Eye (tissue), 1 donor: ENCODE measurements at regions not wholly inside any gene's neighbourhood (a gene's known extent, or its start where the extent isn't known, plus 50 kb on each side); places are given as distances from the start of the nearest gene placed in this dataset.

Experiments
- DNase-seq: peaks from one replicate; pipeline ENCODE4 v3.0.0-alpha.2; 2015

DNA sequence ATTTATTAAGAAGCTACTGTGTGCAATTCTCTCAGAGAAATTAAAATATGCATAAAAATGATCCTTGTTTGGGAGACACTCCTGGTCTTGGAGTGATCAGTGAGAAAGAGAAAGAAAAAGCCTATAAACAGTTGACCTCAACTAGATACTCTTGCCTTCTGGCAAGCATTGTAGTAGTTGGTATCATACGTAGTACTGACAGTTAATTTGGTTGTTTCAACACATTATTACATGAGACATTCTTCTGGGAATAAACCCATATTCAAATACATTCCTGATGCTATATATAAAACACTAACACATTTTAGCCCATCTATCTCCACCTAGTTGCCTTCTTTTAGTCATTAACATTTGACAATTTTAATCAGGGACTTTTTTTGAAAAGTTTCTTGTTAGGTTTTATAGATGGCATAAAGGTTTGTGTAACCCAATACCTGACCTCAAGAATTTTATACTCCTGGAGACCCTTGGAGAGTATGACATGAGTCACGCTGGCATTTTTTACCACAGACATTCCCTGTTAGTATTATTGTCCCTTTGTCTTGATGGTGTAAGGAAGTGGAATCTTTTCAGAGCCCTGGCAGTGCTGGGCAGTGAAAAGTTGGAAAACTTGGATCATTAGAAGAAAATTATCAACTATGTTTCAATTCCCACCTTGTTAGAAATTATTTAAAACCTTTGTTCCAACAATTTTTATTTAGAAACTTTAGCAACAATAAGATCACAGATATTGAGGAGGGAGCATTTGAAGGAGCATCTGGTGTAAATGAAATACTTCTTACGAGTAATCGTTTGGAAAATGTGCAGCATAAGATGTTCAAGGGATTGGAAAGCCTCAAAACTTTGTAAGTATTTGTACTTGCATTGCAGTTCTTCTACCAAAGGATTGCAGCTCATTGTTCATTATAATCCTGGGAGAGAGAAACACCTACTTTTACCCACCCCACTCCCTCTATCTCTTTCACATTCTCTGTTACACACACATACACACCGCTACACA is 167.1 kb upstream of the PACRGL start:
- DNase-seq, result no peak

DNA sequence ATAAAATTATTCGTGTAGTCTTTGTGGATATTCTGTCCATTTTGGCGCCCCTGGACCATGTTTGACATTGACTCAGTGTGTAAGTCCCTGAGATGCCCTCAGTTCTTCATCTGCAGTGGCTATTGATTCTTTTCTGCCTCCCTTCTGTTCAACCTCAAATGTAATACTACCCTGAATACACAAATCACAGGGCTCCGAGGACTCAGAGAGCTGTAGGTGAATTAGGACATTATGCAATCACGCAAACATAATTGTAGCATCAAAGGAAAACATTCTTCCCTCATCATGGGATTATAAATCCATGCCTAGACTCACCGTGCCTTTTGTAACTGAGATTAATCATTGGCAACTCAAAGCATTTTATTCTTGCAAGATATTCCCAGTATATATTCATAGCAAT is 161.4 kb upstream of the PACRGL start:
- DNase-seq, result no peak

DNA sequence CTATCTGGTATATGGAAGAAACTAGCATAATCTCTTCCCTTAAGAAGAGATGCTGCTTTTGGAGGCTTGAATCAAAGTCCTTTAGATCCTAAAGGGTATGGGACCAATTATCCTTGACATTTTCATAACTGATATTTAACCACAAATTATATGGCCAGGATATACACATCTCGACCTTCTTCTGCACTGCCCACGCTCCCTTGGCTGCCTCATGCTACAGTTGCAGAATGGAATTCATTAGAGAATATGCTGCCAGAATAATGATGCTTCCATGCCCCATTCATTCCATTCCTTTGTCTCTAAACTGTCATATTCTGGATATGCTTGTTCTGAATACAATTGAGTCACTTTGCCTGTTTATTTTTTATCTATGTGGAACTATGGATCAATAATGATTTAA is 157.1 kb upstream of the PACRGL start:
- DNase-seq, result no peak

DNA sequence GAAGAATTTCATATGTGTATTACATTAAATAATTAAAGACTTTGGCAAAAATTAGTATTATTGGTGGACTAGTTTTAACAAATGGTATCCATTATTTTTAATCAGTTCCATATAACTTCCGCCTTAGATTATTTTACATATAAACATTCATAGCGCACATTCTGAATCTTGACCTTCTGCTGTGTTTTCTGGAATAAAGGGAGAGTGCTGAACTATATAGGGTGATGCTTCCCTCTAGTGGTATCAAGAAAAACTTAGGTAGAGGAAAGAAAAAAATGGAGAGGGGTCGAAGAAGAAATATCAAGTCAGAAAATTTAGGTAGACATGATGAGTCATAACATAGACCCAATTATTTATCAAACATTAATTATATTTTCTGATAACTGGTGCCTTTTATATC is 155.6 kb upstream of the PACRGL start:
- DNase-seq, result peak; percentile 73

DNA sequence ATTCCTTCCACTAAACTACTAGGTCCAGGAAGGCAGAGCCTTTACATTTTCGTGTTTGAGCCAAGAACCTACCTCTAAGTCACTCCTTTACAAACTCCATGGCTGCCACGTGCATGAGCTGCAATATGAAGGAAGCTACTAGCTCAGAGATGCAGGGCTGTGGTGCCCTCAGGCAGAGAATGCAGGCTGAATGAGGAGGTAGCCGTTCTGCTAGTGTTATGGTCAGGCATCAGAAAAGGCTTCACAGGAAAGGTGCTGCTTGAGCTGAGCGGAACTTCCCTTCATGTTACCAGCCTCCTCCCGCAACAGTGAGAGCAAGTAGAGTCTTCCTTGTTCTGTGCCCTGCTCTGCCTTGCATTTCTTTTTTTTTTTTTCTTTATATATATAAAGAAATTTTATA is 148.3 kb upstream of the PACRGL start:
- no peak for DNase-seq

DNA sequence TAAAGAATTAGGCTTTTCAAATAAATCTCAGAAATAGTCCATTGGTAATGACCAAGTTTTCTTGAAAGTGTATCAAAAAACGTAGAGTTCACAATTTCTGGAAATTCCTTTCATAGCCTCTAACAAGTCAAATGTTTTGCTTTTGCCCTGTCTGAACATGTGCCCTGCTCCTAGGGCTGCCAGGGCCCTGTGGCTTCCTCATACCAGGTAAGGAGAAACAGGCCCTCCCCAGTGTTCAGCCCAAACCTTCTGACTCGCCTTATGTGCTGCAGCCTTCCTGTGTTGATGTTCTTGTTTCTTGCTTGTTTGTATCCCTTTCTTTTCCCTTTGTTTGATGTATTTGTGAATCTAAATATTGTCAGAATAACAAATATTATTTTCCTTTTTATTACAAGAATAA is 146.1 kb upstream of the PACRGL start:
- DNase-seq, result no peak

DNA sequence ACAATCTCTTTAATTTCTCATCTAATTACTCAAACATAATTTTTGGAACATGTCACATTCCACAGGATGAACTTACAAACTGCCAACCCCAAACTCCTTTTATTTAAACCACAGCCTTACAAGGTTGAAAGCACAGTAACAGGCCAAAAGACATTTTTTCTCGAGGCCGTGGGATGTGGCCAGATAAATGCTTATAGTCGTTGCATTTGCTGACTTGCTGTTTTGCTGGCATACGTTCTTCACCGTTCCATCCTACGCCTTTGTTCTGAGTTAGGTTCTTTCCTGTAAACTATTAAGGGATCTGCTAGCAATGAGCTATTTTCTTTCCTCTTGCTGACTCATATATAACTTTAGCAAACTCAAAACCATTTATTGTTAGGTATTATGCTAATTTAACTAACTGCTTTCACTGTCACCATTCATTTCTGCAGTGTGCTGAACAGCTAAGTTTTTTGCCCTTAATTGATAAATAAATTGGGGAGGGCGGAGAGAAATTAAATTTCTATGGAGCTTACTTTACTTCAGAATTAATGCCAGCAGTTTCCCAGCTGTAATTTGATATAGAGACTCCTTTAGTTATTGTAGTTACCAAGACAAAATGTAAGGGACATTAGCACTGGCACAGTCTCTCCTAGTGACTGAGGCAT is 135.1 kb upstream of the PACRGL start:
- no peak for DNase-seq

DNA sequence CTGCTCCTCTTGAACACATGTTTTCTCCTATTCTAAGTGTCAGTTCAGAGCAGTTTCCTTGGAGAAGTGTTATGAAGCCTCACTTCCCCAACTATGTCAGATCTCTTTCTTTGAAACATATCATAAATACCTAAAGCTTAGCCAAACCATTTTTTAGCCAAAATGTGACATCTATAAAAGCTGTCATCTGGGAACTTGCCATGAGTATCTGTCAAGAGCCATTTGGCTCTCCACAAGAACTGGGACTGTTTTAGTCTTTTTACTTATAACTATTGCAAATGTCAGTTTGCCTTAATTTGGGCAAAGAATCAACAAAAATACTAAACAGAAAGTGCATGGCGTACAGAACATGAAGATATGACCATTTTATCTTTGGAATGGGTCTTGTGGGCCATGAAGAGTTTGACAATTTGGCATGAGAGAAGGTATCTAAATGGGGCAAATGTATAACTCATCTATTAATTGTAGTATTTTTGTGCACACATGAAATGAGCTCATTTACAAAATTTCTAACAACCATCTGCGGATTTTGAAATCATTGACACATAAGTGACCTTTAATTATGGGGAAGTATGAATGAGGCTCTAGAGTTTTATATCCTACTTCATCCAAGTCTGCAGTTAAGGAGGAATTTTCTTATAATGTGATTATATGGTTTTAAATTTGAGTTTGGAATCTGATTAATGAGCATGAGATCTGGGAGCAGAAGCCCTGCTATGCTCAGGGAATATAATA is 129.1 kb upstream of the PACRGL start:
- DNase-seq, result no peak

DNA sequence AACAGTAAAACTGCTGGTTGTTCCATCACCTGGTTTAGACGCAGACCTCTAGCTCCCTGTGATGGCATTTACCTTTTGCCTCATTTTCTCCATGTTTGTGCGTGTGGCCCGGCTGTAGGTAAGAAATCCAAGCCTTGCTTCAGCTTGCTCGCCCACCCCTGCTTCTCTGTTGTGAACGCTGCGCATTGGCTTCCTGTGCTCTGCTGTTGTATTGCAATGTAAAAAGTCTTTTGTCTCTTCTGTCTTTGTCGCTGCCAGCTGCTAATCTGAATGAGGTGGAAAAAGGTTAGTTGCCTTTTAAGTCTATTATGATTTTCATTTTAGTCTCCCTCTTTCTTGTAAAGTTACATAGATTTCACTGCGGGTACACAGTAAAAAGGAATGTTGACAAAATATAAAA is 127.3 kb upstream of the PACRGL start:
- no peak for DNase-seq

DNA sequence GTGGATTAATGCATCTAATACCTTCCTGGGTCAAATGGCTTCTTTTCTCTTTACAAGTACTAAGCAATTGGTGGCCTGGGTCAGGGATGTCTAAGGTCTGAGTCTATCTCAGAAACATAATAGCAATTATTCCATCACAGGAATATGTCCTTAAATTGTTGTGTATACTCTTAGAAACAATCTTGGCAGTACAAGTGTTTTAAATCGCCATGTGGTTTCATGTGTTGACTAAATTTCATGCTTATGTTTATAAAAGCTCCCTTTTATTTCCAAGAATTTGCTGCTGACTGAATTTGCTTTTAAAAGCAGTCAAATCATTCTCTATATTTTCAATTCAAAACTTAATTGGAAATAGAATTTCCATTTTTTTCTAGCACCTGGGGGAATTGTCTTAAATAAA is 125.3 kb upstream of the PACRGL start:
- no peak for DNase-seq

DNA sequence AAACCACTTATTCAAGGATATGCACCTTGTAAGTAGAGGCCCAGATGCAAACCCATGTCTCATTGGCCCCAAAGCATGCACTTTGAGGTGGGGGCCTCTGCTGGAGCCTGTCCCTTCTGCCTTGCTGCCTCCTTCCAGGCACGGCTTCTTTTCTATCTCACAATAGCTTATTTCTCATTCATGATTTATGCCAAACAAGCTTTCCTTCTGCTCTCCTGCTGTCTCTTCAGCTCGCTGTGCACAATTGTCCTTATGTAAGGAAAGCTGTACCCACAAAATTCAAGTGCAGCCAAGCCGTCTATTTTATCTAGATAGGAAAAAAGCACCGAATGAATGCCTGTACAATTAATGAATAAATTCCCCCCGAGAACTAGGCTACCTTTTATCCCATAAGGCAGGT is 124.8 kb upstream of the PACRGL start:
- DNase-seq, result peak; percentile 39

DNA sequence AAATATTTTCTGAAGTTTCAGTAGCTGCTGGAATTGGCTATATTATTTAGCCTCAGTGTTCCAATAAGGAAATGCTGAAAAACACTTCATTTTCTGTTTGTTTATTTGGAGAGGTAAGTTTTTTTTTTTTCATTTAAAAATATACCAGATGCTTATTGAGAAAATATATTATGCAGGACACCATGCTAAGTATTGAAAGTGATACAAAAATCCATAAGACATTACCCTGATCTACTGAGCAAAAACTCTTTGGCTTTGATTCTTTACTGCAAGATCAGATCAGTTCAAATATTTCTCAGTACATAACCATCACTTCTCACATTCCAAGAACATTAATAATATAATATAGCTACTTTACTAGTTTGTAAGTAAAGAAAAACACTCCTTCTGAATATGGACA is 123.4 kb upstream of the PACRGL start:
- no peak for DNase-seq

DNA sequence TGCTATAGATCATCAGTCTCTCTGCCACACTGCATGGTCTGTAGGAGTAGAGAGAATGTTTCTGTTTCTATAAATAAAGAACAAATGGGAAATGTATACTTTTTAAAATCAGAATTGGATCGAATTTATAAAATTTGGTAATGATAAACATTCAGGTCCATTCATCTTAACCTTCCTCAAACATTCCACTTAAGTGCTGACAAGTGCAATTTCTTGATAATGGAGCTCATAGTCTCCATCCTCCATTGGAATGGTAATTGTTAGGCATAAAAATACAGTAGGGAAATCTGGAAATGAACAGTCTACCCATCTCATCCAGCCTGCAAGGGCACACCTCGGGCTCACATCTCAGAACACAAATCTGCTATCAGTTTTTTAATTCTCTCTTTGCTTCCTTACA is 122.6 kb upstream of the PACRGL start:
- DNase-seq, result no peak

DNA sequence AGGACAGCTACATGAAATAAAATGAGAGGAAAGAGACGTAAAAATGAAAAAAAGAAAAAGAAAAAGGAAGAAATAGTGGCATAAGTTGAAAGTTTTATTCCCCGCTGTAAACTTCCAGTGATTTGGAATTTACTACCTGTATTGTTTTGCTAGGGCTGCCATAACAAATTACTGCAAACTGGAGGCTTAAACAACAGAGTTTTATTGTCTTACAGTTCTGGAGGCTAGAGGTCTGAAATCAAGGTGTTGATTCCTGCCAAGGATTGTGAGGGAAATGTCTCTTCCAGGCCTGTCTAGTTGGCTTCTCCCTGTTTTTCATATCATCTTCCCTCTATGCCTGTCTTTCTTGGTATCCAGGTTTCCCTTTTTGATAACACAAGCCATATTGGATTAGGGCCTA is 119.4 kb upstream of the PACRGL start:
- no peak for DNase-seq

DNA sequence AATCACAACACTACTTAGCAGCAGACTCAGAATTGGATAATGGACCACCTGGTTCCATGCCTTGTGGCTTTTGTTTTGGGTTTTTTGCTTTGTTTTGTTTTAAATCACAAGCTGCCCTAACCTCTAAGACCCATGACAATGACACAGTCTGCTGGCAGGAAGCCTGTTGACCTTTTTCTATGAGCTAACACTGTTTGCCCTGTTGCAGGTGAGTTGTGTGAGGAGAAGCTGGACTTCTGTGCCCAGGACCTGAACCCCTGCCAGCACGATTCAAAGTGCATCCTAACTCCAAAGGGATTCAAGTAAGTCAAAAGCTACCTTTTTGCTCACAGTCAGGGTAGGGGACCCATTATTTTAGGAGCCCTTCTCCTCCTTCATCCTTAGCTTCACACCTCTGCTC is 110.8 kb upstream of the PACRGL start:
- no peak for DNase-seq

DNA sequence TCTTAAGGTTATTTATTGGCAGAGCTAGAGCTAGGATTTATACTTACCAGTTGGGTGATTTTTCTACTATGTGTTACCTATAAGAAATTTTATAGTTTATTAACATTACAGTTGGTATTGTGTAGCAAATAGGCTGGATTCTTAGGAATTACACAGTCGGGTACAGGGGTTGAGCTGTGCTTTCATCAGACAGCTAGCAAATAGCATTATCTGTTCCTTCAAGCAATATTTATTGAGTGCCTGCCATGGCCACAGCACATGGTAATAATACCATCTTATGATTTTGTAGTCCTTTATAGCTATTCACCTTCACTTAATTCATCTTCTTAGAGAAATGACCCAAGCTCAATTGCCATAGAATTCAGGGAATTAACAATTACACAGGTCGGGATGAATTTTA is 109.4 kb upstream of the PACRGL start:
- DNase-seq, result no peak

DNA sequence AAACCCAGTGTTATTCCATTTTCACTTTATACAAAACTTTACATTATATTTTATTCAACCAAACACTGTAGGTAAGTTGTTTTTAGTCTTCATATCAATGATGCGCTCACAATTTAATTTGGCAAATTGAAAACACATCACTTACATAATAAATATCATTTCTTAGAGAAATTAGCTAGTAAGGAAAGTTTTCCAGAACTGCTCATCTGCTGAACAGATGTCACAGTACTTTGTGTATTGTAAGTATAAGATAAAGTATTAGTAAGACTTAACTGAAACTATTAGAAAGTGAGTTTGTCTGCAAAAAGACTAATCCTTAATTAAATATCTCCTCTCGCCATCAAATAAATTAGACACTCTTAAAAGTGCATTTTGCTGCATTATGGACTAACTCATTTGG is 108.7 kb upstream of the PACRGL start:
- DNase-seq, result no peak

DNA sequence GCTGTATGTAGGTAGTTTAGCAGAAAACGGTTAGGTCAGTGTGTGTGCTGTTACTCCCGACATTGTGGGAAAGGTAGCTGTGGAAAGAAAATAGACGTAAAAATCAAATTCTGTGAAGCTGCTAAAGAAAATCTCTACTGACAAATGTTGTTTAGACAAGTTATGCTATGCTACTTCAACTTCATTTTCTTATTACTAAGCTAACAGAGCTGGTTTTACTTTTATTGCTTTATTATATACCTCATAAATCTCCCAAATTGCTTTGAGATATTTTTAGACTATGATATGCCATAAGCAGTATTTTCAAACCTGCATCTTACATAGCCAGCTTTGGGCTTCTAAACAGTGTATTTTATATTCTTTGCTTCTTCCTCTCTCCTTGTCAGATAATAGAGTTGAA is 108.2 kb upstream of the PACRGL start:
- DNase-seq, result no peak

DNA sequence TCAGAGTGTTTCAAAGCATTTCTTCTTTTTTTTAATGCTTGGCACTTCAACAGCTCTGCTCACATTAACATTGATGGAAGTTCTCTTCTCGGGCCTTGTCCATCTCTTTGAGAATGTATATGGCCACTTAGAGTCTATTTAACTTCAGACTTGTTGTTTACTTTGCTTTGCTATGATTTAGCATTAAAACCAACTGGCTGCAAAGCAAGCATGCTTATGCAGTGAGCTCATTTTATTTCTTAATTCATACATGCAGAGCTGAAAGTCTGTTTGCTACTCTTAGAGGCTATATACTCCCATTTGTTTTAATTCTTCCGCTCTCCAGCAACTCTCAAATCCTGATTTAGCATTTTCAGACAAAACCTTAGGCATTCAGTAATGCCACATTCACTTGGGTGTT is 107.6 kb upstream of the PACRGL start:
- DNase-seq, result no peak

DNA sequence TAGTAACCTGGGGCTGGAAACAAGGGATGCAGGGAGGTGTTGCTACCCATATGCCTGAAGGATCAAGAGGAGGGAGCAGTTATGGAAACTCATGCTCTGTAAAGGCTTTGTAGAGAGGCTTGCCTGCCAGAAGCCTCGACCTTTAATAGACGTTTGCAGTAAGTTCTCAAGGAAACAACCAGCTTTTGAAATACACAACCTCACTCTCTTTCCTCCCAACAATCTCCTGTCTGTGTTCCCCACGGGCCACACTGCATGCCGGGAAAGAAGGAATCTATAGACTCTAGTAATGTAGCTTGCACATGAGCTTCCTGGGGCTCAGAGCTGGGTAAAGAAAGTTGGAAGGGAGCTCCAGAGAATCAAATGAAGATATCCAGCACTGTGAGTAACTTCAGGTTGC is 101.6 kb upstream of the PACRGL start:
- no peak for DNase-seq

DNA sequence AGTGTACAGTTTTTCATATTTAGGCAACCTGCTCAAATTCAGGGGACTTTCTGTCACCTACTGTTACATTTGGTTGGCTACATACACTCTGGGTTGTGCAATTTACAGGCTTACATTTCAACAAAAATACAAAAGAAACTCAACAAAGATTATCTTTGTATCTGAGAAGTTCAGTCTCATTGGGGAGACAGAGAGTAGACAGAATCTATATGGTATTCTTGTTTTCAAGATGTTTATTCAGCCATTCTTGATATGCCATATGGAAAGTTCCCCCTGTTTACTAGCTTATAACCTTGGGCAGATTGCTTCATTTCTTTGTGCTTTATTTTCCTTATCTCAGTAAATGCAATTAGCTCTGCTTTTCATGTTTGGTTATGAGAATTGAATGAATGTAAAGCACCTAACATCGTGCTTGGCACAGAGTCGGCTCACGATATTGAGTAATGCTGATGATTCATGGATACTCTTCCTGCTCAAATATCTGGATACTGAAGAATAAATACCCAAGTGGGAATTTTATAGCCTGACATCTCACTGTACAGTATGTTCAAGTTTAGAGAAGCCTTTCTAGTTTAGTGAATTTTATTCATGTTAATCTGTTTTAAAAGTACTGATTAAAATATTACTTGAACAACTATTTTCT is 96.5 kb upstream of the PACRGL start:
- DNase-seq, result no peak

DNA sequence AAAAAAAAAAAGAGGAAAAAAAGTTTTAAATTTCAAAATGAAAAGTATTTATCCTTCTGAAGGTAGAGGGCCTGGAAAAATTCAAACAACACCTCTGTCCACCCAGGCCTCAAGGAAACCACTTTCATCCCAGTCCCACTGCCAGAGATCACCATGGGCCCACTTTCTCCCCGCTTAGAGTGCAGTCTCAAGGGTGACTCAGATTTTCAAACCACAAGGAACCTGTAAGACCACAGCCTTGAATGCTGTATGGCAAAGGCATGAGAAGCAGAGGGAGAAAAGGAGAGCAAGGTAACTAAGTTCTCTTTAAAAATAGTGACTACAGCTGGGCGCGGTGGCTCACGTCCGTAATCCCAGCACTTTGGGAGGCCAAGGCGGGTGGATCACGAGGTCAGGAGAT is 87.9 kb upstream of the PACRGL start:
- no peak for DNase-seq

DNA sequence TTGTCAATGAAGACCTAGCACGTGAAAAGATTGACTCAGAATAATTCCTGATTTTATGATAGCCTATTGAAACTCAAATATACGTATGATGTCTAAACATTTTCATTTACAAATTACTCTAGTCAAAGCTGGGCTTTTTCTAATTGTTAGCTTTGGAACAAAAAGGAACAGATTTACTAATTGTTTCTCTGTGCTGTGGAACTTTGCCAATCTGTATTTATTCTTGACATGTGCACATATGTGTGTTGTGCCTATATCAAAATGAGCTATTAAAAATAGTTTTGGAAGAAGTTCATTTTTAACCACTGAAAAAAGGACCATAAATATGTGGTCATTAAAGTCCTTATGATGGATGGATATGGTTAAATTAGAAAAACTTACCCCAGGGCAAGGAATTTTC is 85.4 kb upstream of the PACRGL start:
- DNase-seq, result no peak
